ENCODE measurements at regions not wholly inside any gene's neighbourhood (a gene's known extent, or its start where the extent isn't known, plus 50 kb on each side); places are given as distances from the start of the nearest gene placed in this dataset.

DNA sequence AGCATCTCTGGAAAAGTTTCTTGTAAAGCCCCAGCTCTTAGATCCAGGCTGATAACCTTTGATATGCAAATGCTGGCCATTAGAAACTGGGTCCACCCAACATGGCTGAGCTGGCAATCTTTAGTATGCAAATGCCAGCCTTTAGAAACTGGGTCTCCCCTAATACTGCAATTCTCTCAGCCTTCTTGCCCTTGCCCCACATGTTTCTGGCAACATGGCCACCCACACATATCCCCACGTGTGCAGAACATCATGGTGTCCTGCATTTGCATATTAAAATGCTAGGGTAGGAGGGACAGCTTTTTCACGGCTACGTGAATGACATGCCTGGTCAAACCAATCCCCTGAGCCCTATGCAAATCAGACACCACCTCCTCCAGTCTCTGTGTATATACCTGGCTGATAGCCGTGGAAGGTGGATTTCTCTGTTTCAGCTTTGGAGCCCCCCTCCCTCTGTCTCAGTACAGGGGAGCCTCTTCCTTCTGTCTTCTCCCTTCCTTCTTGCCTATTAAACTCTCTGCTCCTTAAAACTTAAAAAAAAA is 344.0 kb upstream of the NWD2 start:
- no peak for TF ChIP-seq POLR2AphosphoS5 (IDR thresholded peaks at IDR 0.05)
- no peak for TF ChIP-seq POLR2A (IDR thresholded peaks at IDR 0.05)
- TF ChIP-seq CTCF (IDR thresholded peaks at IDR 0.05), result no peak
- no peak for TF ChIP-seq EP300 (IDR thresholded peaks at IDR 0.05)

All from stomach (tissue), 4 donors.